Sigmoid colon (tissue), 3 donors: ENCODE measurements at regions not wholly inside any gene's neighbourhood (a gene's known extent, or its start where the extent isn't known, plus 50 kb on each side); places are given as distances from the start of the nearest gene placed in this dataset.

Experiments used
- POLR2A ChIP-seq, 2 donors: fragments of 450-650 bp; IDR thresholded peaks; one replicate each; pipeline ENCODE4 v1.6.1; 2016; ENCODE audit warnings: antibody characterized with exemption in 2 of 2, mild to moderate bottlenecking in 2 of 2, moderate library complexity in 2 of 2
- TF ChIP-seq, protein P1 (sequence below), 4 experiments: fragments of 450-650 bp in 3 of 4; fragments of 200-600 bp in 1 of 4; IDR thresholded peaks; one replicate each; pipeline ENCODE4 v1.5.1; 2016 to 2019; ENCODE audit warnings: antibody characterized with exemption in 4 of 4, mild to moderate bottlenecking in 3 of 4, moderate library complexity in 2 of 4

GRCh38 chr3:147514366-147515160 lies 105.4 kb downstream of the ZIC1 start:
- TF ChIP-seq POLR2A (IDR thresholded peaks at IDR 0.05), result no peak
- TF ChIP-seq, protein P1, sequence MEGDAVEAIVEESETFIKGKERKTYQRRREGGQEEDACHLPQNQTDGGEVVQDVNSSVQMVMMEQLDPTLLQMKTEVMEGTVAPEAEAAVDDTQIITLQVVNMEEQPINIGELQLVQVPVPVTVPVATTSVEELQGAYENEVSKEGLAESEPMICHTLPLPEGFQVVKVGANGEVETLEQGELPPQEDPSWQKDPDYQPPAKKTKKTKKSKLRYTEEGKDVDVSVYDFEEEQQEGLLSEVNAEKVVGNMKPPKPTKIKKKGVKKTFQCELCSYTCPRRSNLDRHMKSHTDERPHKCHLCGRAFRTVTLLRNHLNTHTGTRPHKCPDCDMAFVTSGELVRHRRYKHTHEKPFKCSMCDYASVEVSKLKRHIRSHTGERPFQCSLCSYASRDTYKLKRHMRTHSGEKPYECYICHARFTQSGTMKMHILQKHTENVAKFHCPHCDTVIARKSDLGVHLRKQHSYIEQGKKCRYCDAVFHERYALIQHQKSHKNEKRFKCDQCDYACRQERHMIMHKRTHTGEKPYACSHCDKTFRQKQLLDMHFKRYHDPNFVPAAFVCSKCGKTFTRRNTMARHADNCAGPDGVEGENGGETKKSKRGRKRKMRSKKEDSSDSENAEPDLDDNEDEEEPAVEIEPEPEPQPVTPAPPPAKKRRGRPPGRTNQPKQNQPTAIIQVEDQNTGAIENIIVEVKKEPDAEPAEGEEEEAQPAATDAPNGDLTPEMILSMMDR (IDR thresholded peaks at IDR 0.05), result no peak
